ENCODE measurements at regions not wholly inside any gene's neighbourhood (a gene's known extent, or its start where the extent isn't known, plus 50 kb on each side); places are given as distances from the start of the nearest gene placed in this dataset.

GRCh38 chr2:117055499-117056375 lies 758.8 kb upstream of the DDX18 start:
- no peak for DNase-seq (ENCODE audit: extremely low spot score, unreplicated experiment)
- Mint-ChIP-seq H3K27ac (ENCODE audit: unreplicated experiment) (no peak overlapping the region), H3K27me3 (ENCODE audit: unreplicated experiment) (no peaks in the 10 kb centered on the region), H3K36me3 (ENCODE audit: unreplicated experiment) (no peaks in the 10 kb centered on the region), H3K9me3 (ENCODE audit: unreplicated experiment) (peaks cover 26% of the 10 kb centered on the region), H3K4me3 (ENCODE audit: unreplicated experiment) (no peak overlapping the region), H3K4me1 (ENCODE audit: unreplicated experiment) (no peaks in the 10 kb centered on the region)
- no peak for TF ChIP-seq CTCF (IDR thresholded peaks at IDR 0.05)

- no peaks in the 10 kb centered on the region for H3K4me1 Mint-ChIP-seq (ENCODE audit: unreplicated experiment)
- no peak overlapping the region for H3K27ac Mint-ChIP-seq (ENCODE audit: unreplicated experiment)
- peaks cover 26% of the 10 kb centered on the region for H3K9me3 Mint-ChIP-seq (ENCODE audit: unreplicated experiment)
These were observed 758.1 kb upstream of the DDX18 start for GRCh38 chr2:117056376-117056748.

GRCh38 chr2:117057016-117057415 lies 757.5 kb upstream of the DDX18 start:
- H3K27ac Mint-ChIP-seq (ENCODE audit: unreplicated experiment), result no peak overlapping the region
- H3K4me1 Mint-ChIP-seq (ENCODE audit: unreplicated experiment), result no peaks in the 10 kb centered on the region
- H3K36me3 Mint-ChIP-seq (ENCODE audit: unreplicated experiment), result no peaks in the 10 kb centered on the region
- no peak for TF ChIP-seq CTCF (IDR thresholded peaks at IDR 0.05)
- no peak for DNase-seq (ENCODE audit: extremely low spot score, unreplicated experiment)
- H3K27me3 Mint-ChIP-seq (ENCODE audit: unreplicated experiment), result no peaks in the 10 kb centered on the region
- H3K4me3 Mint-ChIP-seq (ENCODE audit: unreplicated experiment), result no peak overlapping the region
- peaks cover 26% of the 10 kb centered on the region for H3K9me3 Mint-ChIP-seq (ENCODE audit: unreplicated experiment)

More at GRCh38 chr2:117056376-117056748, 758.1 kb upstream of the DDX18 start:
- no peak for DNase-seq (ENCODE audit: extremely low spot score, unreplicated experiment)
- no peaks in the 10 kb centered on the region for H3K36me3 Mint-ChIP-seq (ENCODE audit: unreplicated experiment)
- no peak overlapping the region for H3K4me3 Mint-ChIP-seq (ENCODE audit: unreplicated experiment)
- no peaks in the 10 kb centered on the region for H3K27me3 Mint-ChIP-seq (ENCODE audit: unreplicated experiment)
- TF ChIP-seq CTCF (IDR thresholded peaks at IDR 0.05), result no peak

- Mint-ChIP-seq H3K9me3 (ENCODE audit: unreplicated experiment) (peaks cover 23% of the 10 kb centered on the region), H3K27me3 (ENCODE audit: unreplicated experiment) (no peaks in the 10 kb centered on the region), H3K4me3 (ENCODE audit: unreplicated experiment) (no peak overlapping the region), H3K36me3 (ENCODE audit: unreplicated experiment) (no peaks in the 10 kb centered on the region), H3K27ac (ENCODE audit: unreplicated experiment) (no peak overlapping the region), H3K4me1 (ENCODE audit: unreplicated experiment) (no peaks in the 10 kb centered on the region)
- DNase-seq (ENCODE audit: extremely low spot score, unreplicated experiment), result no peak
- TF ChIP-seq CTCF (IDR thresholded peaks at IDR 0.05), result no peak
These were observed 756.1 kb upstream of the DDX18 start for GRCh38 chr2:117058366-117058765.

GRCh38 chr2:117064021-117064420 lies 750.5 kb upstream of the DDX18 start:
- peaks cover 11% of the 10 kb centered on the region for H3K9me3 Mint-ChIP-seq (ENCODE audit: unreplicated experiment)
- no peaks in the 10 kb centered on the region for H3K36me3 Mint-ChIP-seq (ENCODE audit: unreplicated experiment)
- H3K4me3 Mint-ChIP-seq (ENCODE audit: unreplicated experiment), result no peak overlapping the region
- no peaks in the 10 kb centered on the region for H3K27me3 Mint-ChIP-seq (ENCODE audit: unreplicated experiment)
- H3K4me1 Mint-ChIP-seq (ENCODE audit: unreplicated experiment), result no peaks in the 10 kb centered on the region
- DNase-seq (ENCODE audit: extremely low spot score, unreplicated experiment), result no peak
- no peak for TF ChIP-seq CTCF (IDR thresholded peaks at IDR 0.05)
- no peak overlapping the region for H3K27ac Mint-ChIP-seq (ENCODE audit: unreplicated experiment)
